Loucy (cell line): ENCODE measurements at regions not wholly inside any gene's neighbourhood (a gene's known extent, or its start where the extent isn't known, plus 50 kb on each side); places are given as distances from the start of the nearest gene placed in this dataset.
A peak's percentile ranks its signal among the peaks of the same experiment; 100 is the strongest.

Experiments
- H2AFZ ChIP-seq: fragments of 200-600 bp; sonication (generic); 2 replicates; pipeline ENCODE4 v1.6.0; 2016; ENCODE audit warnings: antibody characterized with exemption, mild to moderate bottlenecking, low read length, moderate library complexity
- H3F3A ChIP-seq: fragments of 200-600 bp; 2 replicates; pipeline ENCODE4 v1.6.0; 2016; ENCODE audit warnings: antibody characterized with exemption, low read depth, mild to moderate bottlenecking
- H3K27me3 ChIP-seq: fragments of 200-600 bp; sonication (generic); 2 replicates; pipeline ENCODE4 v1.6.1; 2014; ENCODE audit warnings: low read length, mild to moderate bottlenecking; ENCODE audit not compliant: insufficient read depth, poor library complexity, severe bottlenecking
- H3K36me3 ChIP-seq: fragments of 200-600 bp; sonication (generic); 2 replicates; pipeline ENCODE4 v1.6.1; 2016; ENCODE audit warnings: low read length; ENCODE audit not compliant: insufficient read depth
- H3K4me1 ChIP-seq: fragments of 200-600 bp; sonication (generic); 2 replicates; pipeline ENCODE4 v1.5.1; 2014; ENCODE audit warnings: low read length, mild to moderate bottlenecking; ENCODE audit not compliant: insufficient read depth, poor library complexity, severe bottlenecking
- H3K4me2 ChIP-seq: fragments of 200-600 bp; sonication (generic); 2 replicates; pipeline ENCODE4 v1.6.0; 2014; ENCODE audit warnings: antibody characterized with exemption, low read length, low read depth, mild to moderate bottlenecking; ENCODE audit not compliant: poor library complexity, severe bottlenecking
- H3K4me3 ChIP-seq: fragments of 200-600 bp; sonication (generic); 2 replicates; pipeline ENCODE4 v1.5.1; 2014; ENCODE audit warnings: low read length, mild to moderate bottlenecking, mixed read lengths; ENCODE audit not compliant: poor library complexity, severe bottlenecking
- H3K79me2 ChIP-seq: fragments of 200-600 bp; sonication (generic); 2 replicates; pipeline ENCODE4 v1.6.1; 2014; ENCODE audit warnings: low read length; ENCODE audit not compliant: insufficient read depth
- H3K9ac ChIP-seq: fragments of 200-600 bp; sonication (generic); 2 replicates; pipeline ENCODE4 v1.6.0; 2014; ENCODE audit warnings: mild to moderate bottlenecking, low read depth, low read length, moderate library complexity; ENCODE audit not compliant: poor library complexity, severe bottlenecking
- H3K9me2 ChIP-seq: fragments of 200-600 bp; sonication (generic); replicated peaks from 2 replicates; pipeline ENCODE4 v1.6.1; 2016; ENCODE audit warnings: low read depth, low read length, mixed read lengths
- H3K9me3 ChIP-seq: fragments of 200-600 bp; sonication (generic); 2 replicates; pipeline ENCODE4 v1.6.1; 2014; ENCODE audit warnings: mild to moderate bottlenecking, antibody characterized with exemption, low read length, low read depth; ENCODE audit not compliant: insufficient read depth
- H4K20me1 ChIP-seq: fragments of 200-600 bp; sonication (generic); 2 replicates; pipeline ENCODE4 v1.6.0; 2014; ENCODE audit warnings: antibody characterized with exemption, low read length, mild to moderate bottlenecking; ENCODE audit not compliant: insufficient read depth, poor library complexity, severe bottlenecking
- CTCF ChIP-seq: fragments of 200-600 bp; sonication (generic); conservative IDR thresholded peaks from 2 replicates; pipeline ENCODE4 v1.5.1; 2014; ENCODE audit warnings: mild to moderate bottlenecking, antibody characterized with exemption, low read length
- EZH2phosphoT487 ChIP-seq: fragments of 200-600 bp; IDR thresholded peaks from 2 replicates; pipeline ENCODE4 v1.6.1; 2018; ENCODE audit warnings: antibody characterized with exemption, mild to moderate bottlenecking, moderate library complexity, borderline replicate concordance

- Histone ChIP-seq H4K20me1 (no peaks in the 10 kb centered on the region), H3K4me3 (no peak overlapping the region), H3K4me2 (no peak overlapping the region), H3F3A (no peaks in the 10 kb centered on the region), H3K79me2 (no peaks in the 10 kb centered on the region), H3K9ac (no peak overlapping the region), H3K9me3 (no peaks in the 10 kb centered on the region), H3K27me3 (no peaks in the 10 kb centered on the region), H3K4me1 (no peaks in the 10 kb centered on the region), H2AFZ (no peak overlapping the region), H3K9me2 (no peaks in the 10 kb centered on the region), H3K36me3 (no peaks in the 10 kb centered on the region)
- TF ChIP-seq EZH2phosphoT487 (no peak), CTCF (no peak)
Observed at GRCh38 chr6:40915165-40915564, 123.9 kb downstream of the UNC5CL start.

- no peak overlapping the region for H3K4me3 ChIP-seq
- H3K9ac ChIP-seq, result no peak overlapping the region
- no peaks in the 10 kb centered on the region for H3K27me3 ChIP-seq
- no peaks in the 10 kb centered on the region for H3K79me2 ChIP-seq
- no peak overlapping the region for H3K4me2 ChIP-seq
- no peaks in the 10 kb centered on the region for H3K4me1 ChIP-seq
- no peaks in the 10 kb centered on the region for H3K9me3 ChIP-seq
- H4K20me1 ChIP-seq, result no peaks in the 10 kb centered on the region
- no peaks in the 10 kb centered on the region for H3F3A ChIP-seq
- no peaks in the 10 kb centered on the region for H3K36me3 ChIP-seq
- TF ChIP-seq EZH2phosphoT487, result no peak
- H2AFZ ChIP-seq, result no peak overlapping the region
- H3K9me2 ChIP-seq, result no peaks in the 10 kb centered on the region
Observed at GRCh38 chr6:40914005-40914404, 125.0 kb downstream of the UNC5CL start.

GRCh38 chr6:40912158-40912946 is 126.7 kb downstream of the UNC5CL start:
- Histone ChIP-seq H3K4me2 (peak overlapping the region; percentile 31), H3K4me3 (peak overlapping the region; percentile 11)
- TF ChIP-seq EZH2phosphoT487, result no peak
- TF ChIP-seq CTCF, result peak; percentile 75

More at GRCh38 chr6:40912158-40912946, 126.7 kb downstream of the UNC5CL start:
- Histone ChIP-seq H3K9me2 (no peaks in the 10 kb centered on the region), H3K27me3 (no peaks in the 10 kb centered on the region), H3K79me2 (no peaks in the 10 kb centered on the region), H3K4me1 (no peaks in the 10 kb centered on the region), H2AFZ (no peak overlapping the region), H4K20me1 (no peaks in the 10 kb centered on the region), H3K9ac (no peak overlapping the region), H3K9me3 (no peaks in the 10 kb centered on the region), H3F3A (no peaks in the 10 kb centered on the region), H3K36me3 (no peaks in the 10 kb centered on the region)
